HG03460 (cell line): ENCODE measurements at regions not wholly inside any gene's neighbourhood (a gene's known extent, or its start where the extent isn't known, plus 50 kb on each side); places are given as distances from the start of the nearest gene placed in this dataset.
"Not testable (repeated sequence)": the region's sequence is repeated elsewhere in the genome, so short reads cannot be mapped to it uniquely, and the experiment has no call there.

Experiments used
- ATAC-seq: cut with Tn5 transposase; IDR thresholded peaks from one replicate; pipeline ENCODE4 v1.9.1; 2021; ENCODE audit not compliant: unreplicated experiment

DNA sequence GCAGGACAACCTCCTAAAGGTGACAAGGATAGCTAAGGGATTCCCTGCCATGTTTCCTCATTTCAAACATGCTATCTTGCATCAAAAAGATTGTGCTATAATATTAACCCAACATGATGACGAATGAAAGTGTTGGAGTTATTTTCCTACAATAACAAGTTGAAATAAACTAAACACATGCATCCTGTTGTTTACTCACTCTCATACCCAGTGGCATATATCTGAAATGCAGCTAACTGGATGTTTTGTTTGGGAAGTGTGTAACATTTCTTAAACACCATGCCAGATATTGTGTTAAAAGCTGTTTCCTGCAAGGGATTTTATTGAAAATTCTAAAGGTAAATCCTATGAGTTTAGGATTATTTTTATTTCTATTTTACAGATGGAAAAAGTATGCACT is 139.6 kb downstream of the TFPI2 start:
- no peak for ATAC-seq

GRCh38 chr7:93747019-93747418 is 143.5 kb downstream of the TFPI2 start:
- ATAC-seq: no peak

GRCh38 chr7:93739424-93739823 is 151.1 kb downstream of the TFPI2 start:
- ATAC-seq: no peak

DNA sequence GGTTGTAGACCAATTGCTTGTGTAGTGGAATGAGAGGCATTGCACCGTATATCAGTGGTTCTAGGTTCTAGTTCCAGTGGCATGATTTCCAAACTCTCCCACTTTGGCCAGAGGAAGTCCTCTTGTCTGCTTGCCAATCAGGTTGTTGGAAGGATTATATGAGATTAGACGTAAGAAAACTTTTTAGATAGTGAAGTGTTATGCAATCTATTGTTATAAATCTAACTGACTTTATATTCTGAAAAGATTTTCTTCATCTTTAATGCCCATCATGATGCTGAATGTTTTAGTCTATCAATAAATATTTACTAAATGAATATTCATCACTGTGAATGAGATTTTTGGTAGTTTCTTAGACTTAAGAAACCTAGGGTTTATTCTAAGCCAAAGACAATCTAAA is 152.6 kb downstream of the TFPI2 start:
- no peak for ATAC-seq

DNA sequence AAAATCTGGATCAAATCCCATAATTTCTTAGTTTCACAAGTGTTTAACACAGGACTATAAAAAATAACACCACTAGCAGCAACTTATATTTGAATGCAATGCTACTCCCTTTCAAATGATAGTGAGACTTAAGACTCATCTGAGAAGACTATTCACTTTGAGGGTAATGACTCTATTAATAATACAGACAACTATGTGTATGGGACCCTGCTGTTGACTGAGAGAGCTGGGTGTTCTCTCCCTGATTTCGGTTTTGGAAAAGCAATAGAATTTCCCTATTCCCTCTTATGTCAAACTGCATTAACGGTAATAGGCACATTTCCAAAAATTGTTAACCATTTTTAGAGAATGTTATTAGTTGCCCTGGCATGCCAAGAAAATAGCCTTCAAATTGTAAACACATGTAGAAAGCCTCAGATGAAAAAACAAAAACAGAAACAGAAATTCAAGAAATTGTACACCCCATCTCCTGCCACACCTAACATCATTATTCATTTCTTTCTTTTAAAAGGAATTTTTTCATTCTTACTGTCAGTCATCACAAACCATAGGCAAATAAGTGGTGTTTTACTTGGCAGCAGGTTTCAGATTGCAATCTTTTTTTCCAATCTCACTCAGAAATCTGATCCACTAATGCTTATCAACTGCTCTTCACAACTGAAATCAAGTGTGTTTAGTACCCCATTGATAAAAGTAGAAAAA is 153.7 kb downstream of the TFPI2 start:
- no peak for ATAC-seq

- no peak for ATAC-seq
Measured at GRCh38 chr7:93728292-93728691, 153.8 kb upstream of the CALCR start.

- ATAC-seq: no peak
Measured at GRCh38 chr7:93725954-93726353, 151.4 kb upstream of the CALCR start.

- no peak for ATAC-seq
Measured at GRCh38 chr7:93723424-93724124, 149.1 kb upstream of the CALCR start.

GRCh38 chr7:93720106-93720505 is 145.6 kb upstream of the CALCR start:
- ATAC-seq: no peak

DNA sequence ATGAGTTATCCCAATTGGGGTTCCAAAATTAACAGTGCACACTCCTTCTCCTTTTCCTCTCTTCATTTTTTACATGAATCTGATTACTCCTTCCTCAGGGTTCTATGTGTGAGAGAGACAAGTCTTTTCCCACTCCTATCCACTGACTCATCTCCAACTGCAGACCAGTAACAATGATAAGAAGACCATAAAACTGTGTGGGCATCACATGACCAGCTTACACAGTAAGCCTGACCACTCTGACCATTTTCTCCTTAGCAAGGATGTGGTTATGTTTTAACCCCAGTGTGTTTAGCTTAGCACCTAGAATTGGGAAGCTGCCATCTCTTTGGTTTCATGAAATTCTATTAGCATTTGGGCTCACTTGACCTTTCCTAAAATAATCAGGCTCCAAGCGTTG is 145.0 kb upstream of the CALCR start:
- ATAC-seq: no peak

DNA sequence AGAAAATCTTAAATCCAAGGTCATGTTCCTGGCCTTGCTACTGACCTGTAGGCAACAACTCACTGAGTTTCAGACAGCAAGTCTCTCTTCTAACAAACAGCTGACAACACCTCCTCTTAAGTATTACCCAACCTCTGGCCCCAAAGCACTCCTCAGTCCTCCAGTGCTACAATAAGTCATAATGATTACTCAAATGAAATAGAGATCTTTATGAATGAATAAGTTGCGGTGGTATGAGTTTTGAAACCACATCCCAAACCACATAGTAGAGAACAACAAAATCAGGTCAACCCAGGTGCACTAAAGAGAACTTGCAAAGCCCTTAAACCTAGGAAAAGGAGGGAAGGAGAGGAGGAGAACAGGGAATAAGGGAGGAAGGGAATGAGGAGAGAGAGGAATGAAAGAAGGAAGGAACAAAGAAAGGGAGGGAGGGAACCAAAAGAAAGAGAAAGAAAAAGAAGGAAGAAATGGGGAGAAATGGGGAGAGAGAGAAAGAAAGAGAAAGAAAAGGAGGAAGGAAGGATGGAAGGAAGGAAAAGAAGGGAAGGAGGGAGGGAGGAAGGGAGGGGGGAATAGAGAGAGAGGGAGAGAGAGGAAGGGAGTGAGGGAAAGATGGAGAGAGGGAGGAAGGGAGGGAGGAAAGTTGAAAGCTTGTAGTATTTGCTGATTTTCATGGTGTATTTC is 142.8 kb upstream of the CALCR start:
- ATAC-seq: no peak

DNA sequence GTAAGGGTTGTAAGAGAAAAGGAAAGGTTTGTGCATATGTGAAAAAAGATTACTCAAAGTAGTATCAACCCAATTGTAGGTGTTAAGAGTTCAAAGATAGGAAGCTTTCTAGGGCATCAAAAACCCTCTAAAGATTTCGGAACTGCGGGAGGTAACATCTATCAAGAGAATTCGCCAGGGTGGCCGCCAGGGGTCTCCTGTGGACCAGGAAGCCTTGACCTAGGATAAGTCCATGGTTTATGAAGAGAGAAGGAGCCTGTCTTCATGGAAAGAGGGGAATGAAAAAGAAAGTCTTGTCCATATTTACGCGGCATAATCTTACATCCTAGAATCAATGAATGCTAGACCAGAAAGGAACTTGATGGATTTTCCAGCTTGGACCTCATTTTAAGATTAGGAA is 140.7 kb upstream of the CALCR start:
- no peak for ATAC-seq

- ATAC-seq: no peak
Measured at GRCh38 chr7:93711926-93712325, 137.4 kb upstream of the CALCR start.

DNA sequence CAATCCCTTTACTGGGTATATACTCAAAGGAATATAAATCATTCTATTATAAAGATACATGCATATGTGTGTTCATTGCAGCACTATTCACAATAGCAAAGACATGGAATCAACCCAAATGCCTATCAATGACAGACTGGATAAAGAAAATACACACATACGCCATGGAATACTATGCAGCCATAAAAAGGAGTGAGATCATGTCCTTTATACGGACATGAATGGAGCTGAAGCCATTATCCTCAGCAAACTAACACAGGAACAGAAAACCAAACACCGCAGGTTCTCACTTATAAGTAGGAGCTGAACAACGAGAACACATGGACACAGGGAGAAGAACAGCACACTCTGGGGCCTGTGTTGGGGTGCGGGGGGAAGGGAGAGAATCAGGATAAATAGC is 133.7 kb upstream of the CALCR start:
- ATAC-seq: not testable (repeated sequence)

DNA sequence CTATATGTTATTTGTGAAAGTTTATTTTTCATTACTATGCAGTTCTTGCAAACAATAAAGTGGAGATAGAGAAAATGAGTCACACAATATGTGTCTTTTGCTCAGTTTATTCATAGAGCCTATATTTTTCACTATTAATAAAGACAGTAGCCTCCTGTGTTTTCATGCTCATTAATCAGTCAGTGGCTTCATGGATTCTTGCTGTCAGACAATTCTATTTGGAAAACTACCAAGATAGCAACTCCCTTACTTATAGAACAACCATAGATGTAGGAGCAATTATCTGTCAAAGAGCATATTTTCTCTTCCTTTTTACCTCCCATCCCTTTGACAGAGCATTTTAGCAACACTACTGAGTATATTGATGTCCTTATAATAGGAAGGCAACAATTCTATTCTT is 132.7 kb upstream of the CALCR start:
- ATAC-seq: no peak

DNA sequence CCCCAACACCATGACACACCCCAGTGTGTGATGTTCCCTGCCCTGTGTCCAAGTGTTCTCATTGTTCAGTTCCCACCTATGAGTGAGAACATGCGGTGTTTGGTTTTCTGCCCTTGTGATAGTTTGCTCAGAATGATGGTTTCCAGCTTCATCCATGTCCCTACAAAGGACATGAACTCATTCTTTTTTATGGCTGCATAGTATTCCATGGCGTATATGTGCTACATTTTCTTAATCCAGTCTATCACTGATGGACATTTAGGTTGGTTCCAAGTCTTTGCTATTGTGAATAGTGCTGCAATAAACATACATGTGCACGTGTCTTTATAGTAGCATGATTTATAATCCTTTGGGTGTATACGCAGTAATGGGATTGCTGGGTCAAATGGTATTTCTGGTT is 131.6 kb upstream of the CALCR start:
- ATAC-seq: not testable (repeated sequence)

- no peak for ATAC-seq
Measured at GRCh38 chr7:93704217-93704616, 129.7 kb upstream of the CALCR start.

DNA sequence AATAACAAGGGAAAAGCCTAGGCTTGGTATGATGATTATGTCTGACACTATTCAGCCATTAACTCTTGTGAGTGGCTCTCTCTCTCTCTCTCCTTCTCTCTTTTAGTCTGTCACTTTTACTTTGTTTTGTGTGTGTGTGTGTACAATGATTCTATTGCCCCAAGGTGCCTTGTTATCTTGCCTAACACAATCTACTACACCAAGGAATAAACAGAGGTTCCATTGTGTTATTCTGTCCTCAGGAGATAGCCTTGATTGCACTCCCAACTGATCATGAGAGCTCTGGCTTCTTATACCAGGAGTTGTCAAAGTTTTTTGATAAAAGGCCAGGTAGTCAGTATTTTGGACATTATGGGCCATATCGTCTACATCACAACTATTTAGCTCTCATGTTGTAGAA is 123.4 kb upstream of the CALCR start:
- no peak for ATAC-seq

DNA sequence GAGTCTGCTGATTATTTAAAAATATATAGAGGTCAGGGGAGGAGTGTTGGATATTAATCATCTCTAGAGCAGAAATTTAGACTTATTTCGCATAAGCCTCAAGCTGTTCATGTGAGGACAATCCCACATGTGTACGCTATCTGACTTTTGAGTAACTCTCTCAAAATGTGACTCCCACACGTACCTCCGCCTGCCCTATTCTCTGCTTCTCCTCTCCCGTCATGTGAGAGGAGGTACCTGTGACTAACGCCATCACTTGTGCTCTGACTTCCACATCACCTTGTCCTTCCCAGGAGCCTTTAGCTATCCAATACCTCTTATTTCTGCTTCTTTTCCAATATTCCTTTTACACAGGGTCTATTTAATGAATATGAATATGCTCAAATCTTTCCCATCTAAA is 119.3 kb upstream of the CALCR start:
- ATAC-seq: no peak

DNA sequence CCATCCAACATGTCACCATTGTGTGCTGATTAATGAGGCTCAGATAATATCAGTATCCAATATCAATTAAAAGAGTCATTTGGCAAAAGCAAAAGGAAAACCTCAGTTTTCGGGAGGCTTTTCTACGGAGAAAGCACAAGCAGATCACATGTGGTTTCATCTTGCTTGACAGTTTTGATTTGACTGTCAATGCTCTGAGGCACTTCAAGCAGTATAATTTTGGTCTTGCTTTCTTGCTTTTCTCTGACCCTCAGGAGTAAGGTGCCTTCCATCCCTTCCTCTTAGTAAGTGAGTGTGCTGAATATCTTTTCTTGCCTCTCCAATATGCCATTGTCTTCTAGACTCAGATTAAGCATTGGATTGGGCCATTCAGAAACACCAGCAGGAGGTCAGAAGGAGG is 115.5 kb upstream of the CALCR start:
- ATAC-seq: no peak

DNA sequence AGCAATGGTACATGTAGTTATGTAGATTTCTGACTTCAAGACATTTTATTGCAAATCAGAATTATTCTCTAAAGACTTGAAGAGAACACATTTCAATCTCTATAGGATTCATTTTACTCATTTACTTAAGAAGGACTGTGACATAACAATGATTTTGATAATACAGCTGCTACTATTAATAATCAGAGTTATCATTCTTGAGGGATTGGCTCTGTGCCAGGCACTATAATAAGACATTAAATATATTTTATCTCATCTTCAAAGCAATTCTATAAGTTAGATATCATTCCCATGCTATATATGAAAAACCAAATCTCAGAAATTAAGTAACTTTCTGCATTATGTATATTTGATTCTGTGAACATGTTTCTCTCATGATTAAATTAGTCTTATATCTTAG is 103.7 kb upstream of the CALCR start:
- ATAC-seq: no peak

- no peak for ATAC-seq
Measured at GRCh38 chr7:93663561-93664299, 89.2 kb upstream of the CALCR start.
